HepG2 (cell line): ENCODE measurements at regions not wholly inside any gene's neighbourhood (a gene's known extent, or its start where the extent isn't known, plus 50 kb on each side); places are given as distances from the start of the nearest gene placed in this dataset.

Experiments used
- ATAC-seq: fragments of 200-7000 bp; cut with Tn5 transposase; 3 replicates; pipeline ENCODE4 v1.9.1; 2020; ENCODE audit warnings: mild to moderate bottlenecking, moderate library complexity
- BruUV-seq: library from RNA; stranded (reverse); fragments of 400-500 nt; replicated peaks from 2 replicates; lab custom pipeline; 2021; lab: Mats Ljungman, UMichigan
- CTCF ChIA-PET: fragments of 300-600 bp; formaldehyde crosslinking; extraction: SDS; loops from one replicate; lab custom pipeline; 2021; ENCODE audit warnings: low total read pairs, inconsistent platforms, low intra/inter-chr PET ratio; lab: Yijun Ruan, JAX
- POLR2A ChIA-PET: fragments of 350-600 bp; sonication (Branson Sonifier 250); formaldehyde crosslinking; loops from one replicate; lab custom pipeline; 2020; ENCODE audit warnings: antibody characterized with exemption, inconsistent platforms; lab: Yijun Ruan, JAX
- DNase-seq: peaks from one replicate; pipeline ENCODE4 v3.0.0-alpha.2; 2015; ENCODE audit warnings: low spot score
- FAIRE-seq: peaks from 3 replicates; lab custom pipeline; 2011; peaks lifted over from hg19 to GRCh38; lab: Jason Lieb, UNC
- H2AFZ ChIP-seq: one replicate; pipeline ENCODE4 v1.6.1; 2011; ENCODE audit warnings: low read length, inconsistent platforms
- H3K27ac ChIP-seq: fragments of 300-600 bp; 3 replicates; pipeline ENCODE4 v1.8.0; 2011; ENCODE audit warnings: mixed run types, mild to moderate bottlenecking, mixed read lengths, low read length, inconsistent platforms; ENCODE audit not compliant: insufficient read depth; ENCODE audit errors: extremely low read length
- H3K27me3 ChIP-seq, 2 experiments: fragments of 200-600 bp in 1 of 2; 2 replicates in 1 of 2; 3 replicates in 1 of 2; pipeline versions ENCODE4 v1.6.0 to v1.8.0; 2011; ENCODE audit warnings: low read length in 2 of 2, mild to moderate bottlenecking in 2 of 2, moderate library complexity in 2 of 2, inconsistent platforms in 1 of 2; ENCODE audit not compliant: insufficient read depth in 2 of 2, control insufficient read depth in 1 of 2
- H3K36me3 ChIP-seq, 2 experiments: fragments of 200-600 bp in 1 of 2; replicated peaks in 1 of 2; 2 replicates in 1 of 2; 3 replicates in 1 of 2; pipeline versions ENCODE4 v1.5.1 to v1.8.0; 2011; ENCODE audit warnings: low read length in 2 of 2, inconsistent platforms in 1 of 2; ENCODE audit not compliant: insufficient read depth in 2 of 2, control insufficient read depth in 1 of 2
- H3K4me1 ChIP-seq: 2 replicates; pipeline ENCODE4 v1.5.1; 2012; ENCODE audit warnings: low read length, inconsistent platforms; ENCODE audit not compliant: insufficient read depth
- H3K4me2 ChIP-seq: 2 replicates; pipeline ENCODE4 v1.6.0; 2011; ENCODE audit warnings: low read depth, low read length, inconsistent platforms
- H3K4me3 ChIP-seq, 3 experiments: fragments of 200-600 bp in 1 of 3; sonication (generic), shearing (Covaris generic) in 1 of 3; replicated peaks in 1 of 3; 2 replicates each; pipeline ENCODE4 v1.5.1; 2011 to 2016; ENCODE audit warnings: low read length in 3 of 3, inconsistent platforms in 2 of 3, low read depth in 2 of 3, mild to moderate bottlenecking in 2 of 3, control low read depth in 1 of 3, mixed read lengths in 1 of 3; ENCODE audit not compliant: insufficient read depth in 1 of 3
- H3K79me2 ChIP-seq: one replicate; pipeline ENCODE4 v1.6.1; 2011; ENCODE audit warnings: low read length, inconsistent platforms; ENCODE audit not compliant: insufficient read depth
- H3K9ac ChIP-seq: 2 replicates; pipeline ENCODE4 v1.6.0; 2011; ENCODE audit warnings: mild to moderate bottlenecking, low read depth, low read length, inconsistent platforms; ENCODE audit not compliant: insufficient read depth
- H3K9me3 ChIP-seq: 2 replicates; pipeline ENCODE4 v1.5.1; 2012; ENCODE audit warnings: mild to moderate bottlenecking, low read length
- H4K20me1 ChIP-seq: 2 replicates; pipeline ENCODE4 v1.6.0; 2011; ENCODE audit warnings: inconsistent platforms, mild to moderate bottlenecking, low read length, moderate library complexity; ENCODE audit not compliant: insufficient read depth
- BHLHE40 ChIP-seq: IDR thresholded peaks from 2 replicates; pipeline ENCODE4 v1.6.1; 2011; ENCODE audit warnings: low read length, improper control_type of control experiment
- CEBPG ChIP-seq: IDR thresholded peaks from 2 replicates; pipeline ENCODE4 v1.6.1; 2016
- FOSL1 ChIP-seq: sonication (generic); formaldehyde crosslinking; IDR thresholded peaks from 2 replicates; pipeline ENCODE4 v1.9.0; 2021; ENCODE audit warnings: missing genetic modification reagents, borderline replicate concordance
- GLI4 ChIP-seq: sonication (generic); formaldehyde crosslinking; IDR thresholded peaks from 2 replicates; pipeline ENCODE4 v1.5.1; 2020; ENCODE audit warnings: missing genetic modification reagents, mild to moderate bottlenecking, moderate library complexity, borderline replicate concordance
- KMT2B ChIP-seq: IDR thresholded peaks from 2 replicates; pipeline ENCODE4 v1.6.1; 2016; ENCODE audit warnings: missing genetic modification reagents, missing compliant biosample characterization
- MIER3 ChIP-seq: IDR thresholded peaks from 2 replicates; pipeline ENCODE4 v1.6.1; 2016; ENCODE audit warnings: missing compliant biosample characterization, borderline replicate concordance
- NCOA2 ChIP-seq: sonication (generic); formaldehyde crosslinking; IDR thresholded peaks from 2 replicates; pipeline ENCODE4 v1.8.0; 2022; ENCODE audit warnings: inconsistent platforms
- SMYD3 ChIP-seq: sonication (generic); formaldehyde crosslinking; IDR thresholded peaks from 2 replicates; pipeline ENCODE4 v1.8.1; 2023; ENCODE audit warnings: mild to moderate bottlenecking, missing genetic modification reagents
- ZNF138 ChIP-seq: sonication (generic); formaldehyde crosslinking; IDR thresholded peaks from 2 replicates; pipeline ENCODE4 v1.5.0; 2020; ENCODE audit warnings: mild to moderate bottlenecking, low read depth, missing genetic modification reagents
- ZNF264 ChIP-seq: sonication (generic); formaldehyde crosslinking; IDR thresholded peaks from 2 replicates; pipeline ENCODE4 v1.4.0; 2020; ENCODE audit warnings: missing genetic modification reagents
- WGBS: methylation state at CpG from one replicate; pipeline ENCODE4 v1.1.6; 2017; ENCODE audit warnings: low lambda C conversion rate; 5-methylcytosine and 5-hydroxymethylcytosine counted together
- in situ Hi-C: cut with HindIII; loops from 2 replicates; pipeline ENCODE4 v1.10.0; 2017; ENCODE audit warnings: low pct_unique_long_range_greater_than_20kb; ENCODE audit not compliant: extremely low pct_ligation_motif_present
- intact Hi-C: fragments of 100-400 bp; cut with micrococcal nuclease; formaldehyde crosslinking; loops from one replicate; pipeline ENCODE4 v1.10.0; 2022; ENCODE audit not compliant: unreplicated experiment
- TF ChIP-seq, protein P1 (sequence below): sonication (generic); formaldehyde crosslinking; IDR thresholded peaks from 2 replicates; pipeline ENCODE4 v1.4.0; 2020; ENCODE audit warnings: missing genetic modification reagents, borderline replicate concordance
- TF ChIP-seq, protein P2 (sequence below): IDR thresholded peaks from 2 replicates; pipeline ENCODE4 v1.6.1; 2016; ENCODE audit warnings: missing biosample characterization, missing genetic modification reagents, low read depth
- TF ChIP-seq, protein P3 (sequence below), 2 experiments: sonication (generic) in 1 of 2; formaldehyde crosslinking in 1 of 2; IDR thresholded peaks; 2 replicates each; pipeline versions ENCODE4 v1.4.0 to v1.6.1; 2016 to 2020; ENCODE audit warnings: borderline replicate concordance in 1 of 2, low read depth in 1 of 2, mild to moderate bottlenecking in 1 of 2, missing genetic modification reagents in 1 of 2

DNA sequence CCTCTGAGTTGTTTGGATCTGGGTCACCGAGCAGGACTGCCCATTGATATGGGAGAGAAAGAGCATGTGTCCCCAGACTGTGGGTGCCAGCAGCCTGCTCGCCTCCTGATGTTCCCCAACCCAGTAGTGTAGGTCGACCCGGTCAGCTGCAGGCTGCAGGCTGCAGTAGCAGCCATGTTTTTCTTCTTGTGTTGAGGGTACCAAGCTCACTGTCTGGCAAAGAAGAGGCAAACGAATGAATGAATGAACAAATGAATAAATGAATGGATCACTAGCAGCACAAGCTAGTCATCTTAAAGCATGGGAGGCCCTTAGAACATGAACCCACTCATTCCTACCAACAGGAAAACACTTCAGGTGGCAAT lies 293.2 kb downstream of the SOX9 start:
- peaks cover 6 to 27% of the 10 kb centered on the region in 2 experiments for H3K36me3 ChIP-seq
- H3K9me3 ChIP-seq, result peaks cover 22% of the 10 kb centered on the region
- ChIA-PET POLR2A (interaction anchor here (0.7 to 7.5 kb wide), 21 partner anchors 8 to 292 kb away, joined by 3 to 169 read pairs (median 6); partner anchors contain the start of gene SOX9), CTCF (interaction anchor here (1.4 kb wide), 1 partner anchor 15 kb away, joined by 4 read pairs; no protein-coding TSS in a partner anchor)
- FAIRE-seq (no peak), ATAC-seq (peak; percentile 40), DNase-seq (no peak)
- H3K27ac ChIP-seq, result peak overlapping the region; percentile 89
- H3K4me2 ChIP-seq, result peak overlapping the region; percentile 50
- no peaks in the 10 kb centered on the region for H4K20me1 ChIP-seq
- H2AFZ ChIP-seq, result no peak overlapping the region
- 64% methylated on average over 5 of the region's 5 CpGs for WGBS
- 0 out of 6 replicates have a peak overlapping the region, but pooled peaks of 1 of the 3 experiments have one; percentile 4 for H3K4me3 ChIP-seq
- in situ Hi-C loops, result no loop called here
- H3K4me1 ChIP-seq, result peaks cover 89% of the 10 kb centered on the region
- BruUV-seq, result TSS peak; percentile 99
- H3K27me3 ChIP-seq, result no peaks in the 10 kb centered on the region
- intact Hi-C loops, result loop anchor here (5.0 kb wide), 2 partner anchors 33 to 88 kb away; no protein-coding TSS in a partner anchor
- peaks cover 59% of the 10 kb centered on the region for H3K79me2 ChIP-seq
- H3K9ac ChIP-seq, result peak overlapping the region; percentile 69
- TF ChIP-seq CEBPG (CRISPR knock-in tag), result no peak
- no peak for TF ChIP-seq BHLHE40
- TF ChIP-seq MIER3 (CRISPR knock-in tag), result no peak
- TF ChIP-seq, protein P1, sequence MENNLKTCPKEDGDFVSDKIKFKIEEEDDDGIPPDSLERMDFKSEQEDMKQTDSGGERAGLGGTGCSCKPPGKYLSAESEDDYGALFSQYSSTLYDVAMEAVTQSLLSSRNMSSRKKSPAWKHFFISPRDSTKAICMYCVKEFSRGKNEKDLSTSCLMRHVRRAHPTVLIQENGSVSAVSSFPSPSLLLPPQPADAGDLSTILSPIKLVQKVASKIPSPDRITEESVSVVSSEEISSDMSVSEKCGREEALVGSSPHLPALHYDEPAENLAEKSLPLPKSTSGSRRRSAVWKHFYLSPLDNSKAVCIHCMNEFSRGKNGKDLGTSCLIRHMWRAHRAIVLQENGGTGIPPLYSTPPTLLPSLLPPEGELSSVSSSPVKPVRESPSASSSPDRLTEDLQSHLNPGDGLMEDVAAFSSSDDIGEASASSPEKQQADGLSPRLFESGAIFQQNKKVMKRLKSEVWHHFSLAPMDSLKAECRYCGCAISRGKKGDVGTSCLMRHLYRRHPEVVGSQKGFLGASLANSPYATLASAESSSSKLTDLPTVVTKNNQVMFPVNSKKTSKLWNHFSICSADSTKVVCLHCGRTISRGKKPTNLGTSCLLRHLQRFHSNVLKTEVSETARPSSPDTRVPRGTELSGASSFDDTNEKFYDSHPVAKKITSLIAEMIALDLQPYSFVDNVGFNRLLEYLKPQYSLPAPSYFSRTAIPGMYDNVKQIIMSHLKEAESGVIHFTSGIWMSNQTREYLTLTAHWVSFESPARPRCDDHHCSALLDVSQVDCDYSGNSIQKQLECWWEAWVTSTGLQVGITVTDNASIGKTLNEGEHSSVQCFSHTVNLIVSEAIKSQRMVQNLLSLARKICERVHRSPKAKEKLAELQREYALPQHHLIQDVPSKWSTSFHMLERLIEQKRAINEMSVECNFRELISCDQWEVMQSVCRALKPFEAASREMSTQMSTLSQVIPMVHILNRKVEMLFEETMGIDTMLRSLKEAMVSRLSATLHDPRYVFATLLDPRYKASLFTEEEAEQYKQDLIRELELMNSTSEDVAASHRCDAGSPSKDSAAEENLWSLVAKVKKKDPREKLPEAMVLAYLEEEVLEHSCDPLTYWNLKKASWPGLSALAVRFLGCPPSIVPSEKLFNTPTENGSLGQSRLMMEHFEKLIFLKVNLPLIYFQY, result no peak
- TF ChIP-seq GLI4, result peak; percentile 71; the same call in 1 of the 2 replicates
- TF ChIP-seq ZNF264 (CRISPR knock-in tag), result no peak
- TF ChIP-seq KMT2B, result no peak
- no peak for TF ChIP-seq NCOA2 (CRISPR knock-in tag)
- TF ChIP-seq, protein P2, sequence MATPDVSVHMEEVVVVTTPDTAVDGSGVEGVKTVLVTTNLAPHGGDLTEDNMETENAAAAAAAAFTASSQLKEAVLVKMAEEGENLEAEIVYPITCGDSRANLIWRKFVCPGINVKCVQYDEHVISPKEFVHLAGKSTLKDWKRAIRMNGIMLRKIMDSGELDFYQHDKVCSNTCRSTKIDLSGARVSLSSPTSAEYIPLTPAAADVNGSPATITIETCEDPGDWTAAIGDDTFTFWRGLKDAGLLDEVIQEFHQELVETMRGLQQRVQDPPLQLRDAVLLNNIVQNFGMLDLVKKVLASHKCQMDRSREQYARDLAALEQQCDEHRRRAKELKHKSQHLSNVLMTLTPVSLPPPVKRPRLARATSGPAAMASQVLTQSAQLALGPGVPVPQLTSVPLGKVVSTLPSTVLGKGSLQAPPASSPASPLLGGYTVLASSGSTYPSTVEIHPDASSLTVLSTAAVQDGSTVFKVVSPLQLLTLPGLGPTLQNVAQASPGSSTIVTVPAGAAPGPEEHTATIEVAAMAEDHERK (CRISPR knock-in tag), result no peak
- TF ChIP-seq, protein P3, sequence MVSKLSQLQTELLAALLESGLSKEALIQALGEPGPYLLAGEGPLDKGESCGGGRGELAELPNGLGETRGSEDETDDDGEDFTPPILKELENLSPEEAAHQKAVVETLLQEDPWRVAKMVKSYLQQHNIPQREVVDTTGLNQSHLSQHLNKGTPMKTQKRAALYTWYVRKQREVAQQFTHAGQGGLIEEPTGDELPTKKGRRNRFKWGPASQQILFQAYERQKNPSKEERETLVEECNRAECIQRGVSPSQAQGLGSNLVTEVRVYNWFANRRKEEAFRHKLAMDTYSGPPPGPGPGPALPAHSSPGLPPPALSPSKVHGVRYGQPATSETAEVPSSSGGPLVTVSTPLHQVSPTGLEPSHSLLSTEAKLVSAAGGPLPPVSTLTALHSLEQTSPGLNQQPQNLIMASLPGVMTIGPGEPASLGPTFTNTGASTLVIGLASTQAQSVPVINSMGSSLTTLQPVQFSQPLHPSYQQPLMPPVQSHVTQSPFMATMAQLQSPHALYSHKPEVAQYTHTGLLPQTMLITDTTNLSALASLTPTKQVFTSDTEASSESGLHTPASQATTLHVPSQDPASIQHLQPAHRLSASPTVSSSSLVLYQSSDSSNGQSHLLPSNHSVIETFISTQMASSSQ (IDR thresholded peaks at IDR 0.05; ENCODE audit: low read depth), result no peak
- TF ChIP-seq, protein P3 (CRISPR knock-in tag; IDR thresholded peaks at IDR 0.05; ENCODE audit: borderline replicate concordance), result no peak
- TF ChIP-seq SMYD3 (CRISPR knock-in tag), result 0 out of 2 replicates have a peak, but pooled peaks have one; percentile 31
- TF ChIP-seq ZNF138 (CRISPR knock-in tag), result no peak
- TF ChIP-seq FOSL1 (CRISPR knock-in tag), result no peak
